Astrocyte (in vitro differentiated cells and primary cell): ENCODE measurements at regions not wholly inside any gene's neighbourhood (a gene's known extent, or its start where the extent isn't known, plus 50 kb on each side); places are given as distances from the start of the nearest gene placed in this dataset.

ENCODE experiments used
- CTCF ChIP-seq: IDR thresholded peaks from 2 replicates; pipeline ENCODE4 v1.5.1; 2011; ENCODE audit warnings: low read depth, mild to moderate bottlenecking, inconsistent platforms, low read length, moderate library complexity; ENCODE audit not compliant: insufficient read depth
- EZH2 ChIP-seq: IDR thresholded peaks from 2 replicates; pipeline ENCODE4 v1.6.1; 2012; ENCODE audit warnings: mild to moderate bottlenecking, low read length, inconsistent platforms; ENCODE audit not compliant: insufficient read depth

- no peak for TF ChIP-seq CTCF
- TF ChIP-seq EZH2 = no peak
Observed at GRCh38 chr1:185397183-185397582, 80.1 kb upstream of the IVNS1ABP start.
